Breast epithelium (tissue), 3 donors: ENCODE measurements at regions not wholly inside any gene's neighbourhood (a gene's known extent, or its start where the extent isn't known, plus 50 kb on each side); places are given as distances from the start of the nearest gene placed in this dataset.

Experiments used
- CTCF ChIP-seq, 3 donors: fragments of 450-650 bp; IDR thresholded peaks; one replicate each; pipeline ENCODE4 v1.5.1; 2016 to 2017; ENCODE audit warnings: antibody characterized with exemption in 3 of 3, mild to moderate bottlenecking in 3 of 3, moderate library complexity in 3 of 3
- POLR2A ChIP-seq: fragments of 450-650 bp; IDR thresholded peaks from one replicate; pipeline ENCODE4 v1.6.1; 2016; ENCODE audit warnings: antibody characterized with exemption, mild to moderate bottlenecking, moderate library complexity
- POLR2AphosphoS5 ChIP-seq, 3 donors: sonication (generic); formaldehyde crosslinking; IDR thresholded peaks; one replicate each; pipeline ENCODE4 v1.6.1; 2017; ENCODE audit warnings: antibody characterized with exemption in 3 of 3

DNA sequence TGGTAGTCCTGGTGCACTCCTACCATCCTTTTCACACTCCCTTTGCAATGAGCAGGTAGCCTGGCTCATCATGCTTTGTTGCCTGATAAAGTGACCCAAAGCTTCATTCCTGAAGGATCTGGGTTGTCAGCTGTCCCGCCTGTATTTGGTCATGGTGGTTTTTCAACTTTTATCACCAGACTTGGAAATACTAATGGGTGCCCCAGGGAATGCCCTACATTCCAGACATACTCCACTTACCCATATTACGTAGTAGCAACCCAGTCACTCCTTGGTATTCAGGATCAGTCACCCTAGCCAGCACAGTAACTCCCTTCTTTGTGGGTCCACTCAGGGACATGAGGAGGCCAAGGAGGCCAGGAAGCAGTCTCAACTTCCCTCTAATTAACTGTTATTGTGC is 199.2 kb downstream of the MAFB start:
- TF ChIP-seq CTCF (IDR thresholded peaks at IDR 0.05) (no peak), POLR2AphosphoS5 (IDR thresholded peaks at IDR 0.05) (no peak), POLR2A (no peak)
